SK-N-SH (cell line): ENCODE measurements at regions not wholly inside any gene's neighbourhood (a gene's known extent, or its start where the extent isn't known, plus 50 kb on each side); places are given as distances from the start of the nearest gene placed in this dataset.
A peak's percentile ranks its signal among the peaks of the same experiment; 100 is the strongest.

ENCODE experiments used
- CTCF ChIP-seq: fragments of 200-600 bp; sonication (generic); IDR thresholded peaks from 2 replicates; pipeline ENCODE4 v1.6.1; 2017; ENCODE audit warnings: antibody characterized with exemption, mild to moderate bottlenecking, moderate library complexity
- EP300 ChIP-seq, 2 experiments: IDR thresholded peaks; 2 replicates each; pipeline versions ENCODE4 v1.4.0 to v1.6.1; 2012; ENCODE audit warnings: borderline replicate concordance in 1 of 2, low read depth in 1 of 2, low read length in 1 of 2
- EZH2phosphoT487 ChIP-seq: fragments of 200-600 bp; sonication (generic); IDR thresholded peaks from 2 replicates; pipeline ENCODE4 v1.6.1; 2017; ENCODE audit warnings: low read depth, mixed run types, mild to moderate bottlenecking, antibody characterized with exemption, moderate library complexity, borderline replicate concordance
- POLR2AphosphoS5 ChIP-seq: IDR thresholded peaks from 2 replicates; pipeline ENCODE4 v1.6.1; 2012; ENCODE audit warnings: low read depth, low read length
- RCOR1 ChIP-seq: fragments of 150-350 bp; IDR thresholded peaks from 2 replicates; pipeline ENCODE4 v1.6.1; 2017; ENCODE audit warnings: antibody characterized with exemption, low read length
- SIN3A ChIP-seq: IDR thresholded peaks from 2 replicates; pipeline ENCODE4 v1.6.1; 2012; ENCODE audit warnings: low read depth, mild to moderate bottlenecking, low read length, moderate library complexity, borderline replicate concordance
- SMC3 ChIP-seq: IDR thresholded peaks from 2 replicates; pipeline ENCODE4 v1.6.1; 2012; ENCODE audit warnings: low read depth, low read length, improper control_type of control experiment
- TAF1 ChIP-seq: IDR thresholded peaks from 2 replicates; pipeline ENCODE4 v1.6.1; 2012; ENCODE audit warnings: low read depth, mild to moderate bottlenecking, low read length, moderate library complexity, borderline replicate concordance
- TEAD4 ChIP-seq: IDR thresholded peaks from 2 replicates; pipeline ENCODE4 v1.4.0; 2012; ENCODE audit warnings: mild to moderate bottlenecking, borderline replicate concordance; ENCODE audit not compliant: insufficient read depth

- peak; percentile 50; the same call in 1 of the 2 replicates for TF ChIP-seq POLR2AphosphoS5
- TF ChIP-seq EP300 (IDR thresholded peaks at IDR 0.05; ENCODE audit: borderline replicate concordance in 1 of 2, low read depth in 1 of 2, low read length in 1 of 2): no peak
- TF ChIP-seq SIN3A: no peak
- TF ChIP-seq RCOR1: no peak
- TF ChIP-seq SMC3: no peak
- TF ChIP-seq CTCF: peak; percentile 36
- TF ChIP-seq TEAD4: no peak
- no peak for TF ChIP-seq EZH2phosphoT487
- TF ChIP-seq TAF1: peak; percentile 7; the same call in 1 of the 2 replicates
These were observed 201.9 kb upstream of the AGTR2 start for GRCh38 chrX:115968436-115969252.
